ENCODE measurements at regions not wholly inside any gene's neighbourhood (a gene's known extent, or its start where the extent isn't known, plus 50 kb on each side); places are given as distances from the start of the nearest gene placed in this dataset.
"Not testable (repeated sequence)": the region's sequence is repeated elsewhere in the genome, so short reads cannot be mapped to it uniquely, and the experiment has no call there.

GRCh38 chr10:22137542-22137941 lies 80.3 kb downstream of the EBLN1 start:
- TF ChIP-seq CTCF (IDR thresholded peaks at IDR 0.05), result no peak
- Mint-ChIP-seq H3K4me1 (ENCODE audit: low read depth) (peaks cover 4% of the 10 kb centered on the region), H3K27ac (ENCODE audit: unreplicated experiment) (no peak overlapping the region), H3K4me3 (ENCODE audit: unreplicated experiment) (no peak overlapping the region), H3K36me3 (ENCODE audit: low read depth) (no peaks in the 10 kb centered on the region), H3K27me3 (ENCODE audit: low read depth) (no peaks in the 10 kb centered on the region), H3K9me3 (ENCODE audit: low read depth) (no peaks in the 10 kb centered on the region)
- DNase-seq (ENCODE audit: low spot score), result no peak

- Mint-ChIP-seq H3K9me3 (ENCODE audit: low read depth) (no peaks in the 10 kb centered on the region), H3K4me1 (ENCODE audit: low read depth) (peaks cover 4% of the 10 kb centered on the region), H3K27me3 (ENCODE audit: low read depth) (no peaks in the 10 kb centered on the region), H3K27ac (ENCODE audit: unreplicated experiment) (no peak overlapping the region), H3K4me3 (ENCODE audit: unreplicated experiment) (no peak overlapping the region), H3K36me3 (ENCODE audit: low read depth) (no peaks in the 10 kb centered on the region)
- no peak for DNase-seq (ENCODE audit: low spot score)
- TF ChIP-seq CTCF (IDR thresholded peaks at IDR 0.05), result no peak
These were observed 82.2 kb downstream of the EBLN1 start for GRCh38 chr10:22135591-22135990.

- H3K36me3 Mint-ChIP-seq (ENCODE audit: low read depth), result no peaks in the 10 kb centered on the region
- H3K4me1 Mint-ChIP-seq (ENCODE audit: low read depth), result peaks cover 8% of the 10 kb centered on the region
- DNase-seq (ENCODE audit: low spot score), result no peak
- no peak for TF ChIP-seq CTCF (IDR thresholded peaks at IDR 0.05)
- H3K27me3 Mint-ChIP-seq (ENCODE audit: low read depth), result no peaks in the 10 kb centered on the region
- no peaks in the 10 kb centered on the region for H3K9me3 Mint-ChIP-seq (ENCODE audit: low read depth)
- H3K4me3 Mint-ChIP-seq (ENCODE audit: unreplicated experiment), result no peak overlapping the region
- no peak overlapping the region for H3K27ac Mint-ChIP-seq (ENCODE audit: unreplicated experiment)
These were observed 83.8 kb downstream of the EBLN1 start for GRCh38 chr10:22133749-22134624.

DNA sequence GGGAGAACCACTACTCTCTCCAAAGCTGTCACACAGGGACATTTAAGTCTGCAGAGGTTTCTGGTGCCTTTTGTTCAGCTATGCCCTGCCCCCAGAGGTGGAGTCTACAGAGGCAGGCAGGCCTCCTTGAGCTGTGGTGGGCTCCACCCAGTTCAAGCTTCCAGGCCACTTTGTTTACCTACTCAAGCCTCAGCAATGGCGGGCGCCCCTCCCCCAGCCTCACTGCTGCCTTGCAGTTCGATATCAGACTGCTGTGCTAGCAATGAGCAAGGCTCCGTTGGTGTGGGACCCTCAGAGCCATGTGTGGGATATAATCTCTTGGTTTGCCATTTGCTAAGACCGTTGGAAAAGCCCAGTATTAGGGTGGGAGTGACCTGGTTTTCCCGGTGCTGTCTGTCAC lies 87.0 kb downstream of the EBLN1 start:
- H3K9me3 Mint-ChIP-seq (ENCODE audit: low read depth); H3K27ac Mint-ChIP-seq (ENCODE audit: unreplicated experiment); H3K27me3 Mint-ChIP-seq (ENCODE audit: low read depth); H3K4me3 Mint-ChIP-seq (ENCODE audit: unreplicated experiment); H3K36me3 Mint-ChIP-seq (ENCODE audit: low read depth); H3K4me1 Mint-ChIP-seq (ENCODE audit: low read depth); DNase-seq (ENCODE audit: low spot score): not testable (repeated sequence)

GRCh38 chr10:22129612-22130011 lies 88.2 kb downstream of the EBLN1 start:
- not testable (repeated sequence) for H3K27ac Mint-ChIP-seq (ENCODE audit: unreplicated experiment); H3K36me3 Mint-ChIP-seq (ENCODE audit: low read depth); H3K4me3 Mint-ChIP-seq (ENCODE audit: unreplicated experiment); H3K27me3 Mint-ChIP-seq (ENCODE audit: low read depth); H3K4me1 Mint-ChIP-seq (ENCODE audit: low read depth); DNase-seq (ENCODE audit: low spot score); H3K9me3 Mint-ChIP-seq (ENCODE audit: low read depth)

DNA sequence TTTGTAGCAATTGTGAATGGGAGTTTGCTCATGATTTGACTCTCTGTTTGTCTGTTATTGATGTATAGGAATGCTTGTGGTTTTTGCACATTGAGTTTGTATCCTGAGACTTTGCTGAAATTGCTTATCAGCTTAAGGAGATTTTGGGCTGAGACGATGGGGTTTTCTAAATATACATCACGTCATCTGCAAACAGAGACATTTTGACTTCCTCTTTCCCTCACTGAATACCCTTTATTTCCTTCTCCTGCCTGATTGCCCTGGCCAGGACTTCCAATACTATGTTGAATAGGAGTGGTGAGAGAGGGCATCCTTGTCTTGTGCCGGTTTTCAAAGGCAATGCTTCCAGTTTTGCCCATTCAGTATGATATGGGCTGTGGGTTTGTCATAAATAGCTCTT lies 96.6 kb downstream of the EBLN1 start:
- not testable (repeated sequence) for DNase-seq (ENCODE audit: low spot score); H3K4me3 Mint-ChIP-seq (ENCODE audit: unreplicated experiment); H3K4me1 Mint-ChIP-seq (ENCODE audit: low read depth); H3K27ac Mint-ChIP-seq (ENCODE audit: unreplicated experiment)
- peaks cover 30% of the 10 kb centered on the region for H3K9me3 Mint-ChIP-seq (ENCODE audit: low read depth)
- H3K36me3 Mint-ChIP-seq (ENCODE audit: low read depth), result peaks cover 10% of the 10 kb centered on the region
- peaks cover 14% of the 10 kb centered on the region for H3K27me3 Mint-ChIP-seq (ENCODE audit: low read depth)

DNA sequence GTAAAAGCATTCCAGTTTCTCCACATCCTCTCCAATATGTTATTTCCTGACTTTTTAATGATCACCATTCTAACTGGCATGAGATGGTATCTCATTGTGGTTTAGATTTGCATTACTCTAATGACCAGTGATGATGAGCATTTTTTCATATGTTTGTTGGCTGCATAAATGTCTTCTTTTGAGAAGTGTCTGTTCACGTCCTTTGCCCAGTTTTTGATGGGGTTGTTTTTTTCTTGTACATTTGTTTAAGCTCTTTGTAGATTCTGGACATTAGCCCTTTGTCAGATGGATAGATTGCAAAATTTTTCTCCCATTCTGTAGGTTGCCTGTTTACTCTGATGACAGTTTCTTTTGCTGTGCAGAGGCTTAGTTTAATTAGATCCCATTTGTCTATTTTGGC lies 97.7 kb downstream of the EBLN1 start:
- H3K27ac Mint-ChIP-seq (ENCODE audit: unreplicated experiment); H3K4me1 Mint-ChIP-seq (ENCODE audit: low read depth); DNase-seq (ENCODE audit: low spot score); H3K4me3 Mint-ChIP-seq (ENCODE audit: unreplicated experiment): not testable (repeated sequence)
- Mint-ChIP-seq H3K27me3 (ENCODE audit: low read depth) (peaks cover 14% of the 10 kb centered on the region), H3K36me3 (ENCODE audit: low read depth) (peaks cover 10% of the 10 kb centered on the region), H3K9me3 (ENCODE audit: low read depth) (peaks cover 30% of the 10 kb centered on the region)

DNA sequence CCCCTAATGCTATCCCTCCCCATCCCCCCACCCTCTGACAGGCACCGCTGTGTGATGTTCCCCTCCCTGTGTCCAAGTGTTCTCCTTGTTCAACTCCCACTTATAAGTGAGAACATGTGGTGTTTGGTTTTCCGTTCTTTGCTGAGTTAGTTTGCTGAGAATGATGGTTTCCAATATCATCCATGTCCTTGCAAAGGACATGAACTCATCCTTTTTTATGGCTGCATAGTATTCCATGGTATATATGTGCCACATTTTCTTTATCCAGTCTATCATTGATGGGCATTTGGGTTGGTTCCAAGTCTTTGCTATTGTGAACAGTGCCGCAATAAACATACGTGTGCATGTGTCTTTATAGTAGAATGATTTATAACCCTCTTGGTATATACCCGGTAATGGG lies 98.2 kb downstream of the EBLN1 start:
- not testable (repeated sequence) for H3K4me3 Mint-ChIP-seq (ENCODE audit: unreplicated experiment); H3K27ac Mint-ChIP-seq (ENCODE audit: unreplicated experiment); DNase-seq (ENCODE audit: low spot score); H3K4me1 Mint-ChIP-seq (ENCODE audit: low read depth)
- peaks cover 30% of the 10 kb centered on the region for H3K9me3 Mint-ChIP-seq (ENCODE audit: low read depth)
- peaks cover 14% of the 10 kb centered on the region for H3K27me3 Mint-ChIP-seq (ENCODE audit: low read depth)
- H3K36me3 Mint-ChIP-seq (ENCODE audit: low read depth), result peaks cover 10% of the 10 kb centered on the region
